CD8-positive, alpha-beta memory T cell (primary cell): ENCODE measurements at regions not wholly inside any gene's neighbourhood (a gene's known extent, or its start where the extent isn't known, plus 50 kb on each side); places are given as distances from the start of the nearest gene placed in this dataset.
A peak's percentile ranks its signal among the peaks of the same experiment; 100 is the strongest.

Experiments
- CTCF ChIA-PET: fragments of 350-600 bp; sonication (Branson Sonifier 250); formaldehyde crosslinking; loops from one replicate; lab custom pipeline; 2021; ENCODE audit warnings: antibody characterized with exemption; lab: Charles Lee
- POLR2A ChIA-PET: fragments of 350-600 bp; sonication (Branson Sonifier 250); formaldehyde crosslinking; loops from one replicate; lab custom pipeline; 2021; ENCODE audit warnings: antibody characterized with exemption; lab: Charles Lee
- DNase-seq, 5 donors: peaks; one replicate each; pipeline versions ENCODE4 v3.0.0 to v3.0.0-alpha.2; 2020 to 2022; ENCODE audit warnings: mixed read lengths in 1 of 5
- H3K27ac ChIP-seq: one replicate; pipeline ENCODE4 v1.7.0; 2013; ENCODE audit warnings: low read depth, mild to moderate bottlenecking, low read length, moderate library complexity
- H3K27me3 ChIP-seq: 2 replicates; pipeline ENCODE4 v1.7.0; 2013; ENCODE audit warnings: low read length, mild to moderate bottlenecking; ENCODE audit not compliant: insufficient read depth, poor library complexity, severe bottlenecking
- H3K36me3 ChIP-seq: 2 replicates; pipeline ENCODE4 v1.7.0; 2013; ENCODE audit warnings: mild to moderate bottlenecking, low read length, moderate library complexity; ENCODE audit not compliant: insufficient read depth
- H3K4me1 ChIP-seq: 2 replicates; pipeline ENCODE4 v1.7.0; 2013; ENCODE audit warnings: mild to moderate bottlenecking, low read length, moderate library complexity; ENCODE audit not compliant: insufficient read depth
- H3K4me3 ChIP-seq: 2 replicates; pipeline ENCODE4 v1.7.0; 2013; ENCODE audit warnings: mild to moderate bottlenecking, low read length
- H3K9me3 ChIP-seq: 2 replicates; pipeline ENCODE4 v1.7.0; 2013; ENCODE audit warnings: mild to moderate bottlenecking, low read length
- H3K27ac Mint-ChIP-seq, 8 donors: one replicate each; pipeline ENCODE4 v1.8.0; 2020 to 2021; ENCODE audit warnings: mixed read lengths in 8 of 8, mild to moderate bottlenecking in 6 of 8, inconsistent platforms in 3 of 8, moderate library complexity in 3 of 8
- H3K27me3 Mint-ChIP-seq, 2 donors: one replicate each; pipeline ENCODE4 v1.8.0; 2020 to 2021; ENCODE audit warnings: mixed read lengths in 2 of 2, mild to moderate bottlenecking in 1 of 2, moderate library complexity in 1 of 2
- H3K36me3 Mint-ChIP-seq, 3 donors: one replicate each; pipeline ENCODE4 v1.8.0; 2020 to 2021; ENCODE audit warnings: mixed read lengths in 3 of 3, inconsistent platforms in 1 of 3, mild to moderate bottlenecking in 1 of 3
- H3K4me1 Mint-ChIP-seq, 3 donors: one replicate each; pipeline ENCODE4 v1.8.0; 2020 to 2021; ENCODE audit warnings: mixed read lengths in 3 of 3, inconsistent platforms in 1 of 3, mild to moderate bottlenecking in 1 of 3
- H3K4me3 Mint-ChIP-seq, 7 donors: one replicate each; pipeline ENCODE4 v1.8.0; 2020 to 2021; ENCODE audit warnings: mixed read lengths in 7 of 7, mild to moderate bottlenecking in 6 of 7, moderate library complexity in 4 of 7, inconsistent platforms in 2 of 7
- H3K9me3 Mint-ChIP-seq, 5 donors: one replicate each; pipeline ENCODE4 v1.8.0; 2020 to 2022; ENCODE audit warnings: mixed read lengths in 5 of 5, mild to moderate bottlenecking in 3 of 5, moderate library complexity in 2 of 5, inconsistent platforms in 1 of 5

DNA sequence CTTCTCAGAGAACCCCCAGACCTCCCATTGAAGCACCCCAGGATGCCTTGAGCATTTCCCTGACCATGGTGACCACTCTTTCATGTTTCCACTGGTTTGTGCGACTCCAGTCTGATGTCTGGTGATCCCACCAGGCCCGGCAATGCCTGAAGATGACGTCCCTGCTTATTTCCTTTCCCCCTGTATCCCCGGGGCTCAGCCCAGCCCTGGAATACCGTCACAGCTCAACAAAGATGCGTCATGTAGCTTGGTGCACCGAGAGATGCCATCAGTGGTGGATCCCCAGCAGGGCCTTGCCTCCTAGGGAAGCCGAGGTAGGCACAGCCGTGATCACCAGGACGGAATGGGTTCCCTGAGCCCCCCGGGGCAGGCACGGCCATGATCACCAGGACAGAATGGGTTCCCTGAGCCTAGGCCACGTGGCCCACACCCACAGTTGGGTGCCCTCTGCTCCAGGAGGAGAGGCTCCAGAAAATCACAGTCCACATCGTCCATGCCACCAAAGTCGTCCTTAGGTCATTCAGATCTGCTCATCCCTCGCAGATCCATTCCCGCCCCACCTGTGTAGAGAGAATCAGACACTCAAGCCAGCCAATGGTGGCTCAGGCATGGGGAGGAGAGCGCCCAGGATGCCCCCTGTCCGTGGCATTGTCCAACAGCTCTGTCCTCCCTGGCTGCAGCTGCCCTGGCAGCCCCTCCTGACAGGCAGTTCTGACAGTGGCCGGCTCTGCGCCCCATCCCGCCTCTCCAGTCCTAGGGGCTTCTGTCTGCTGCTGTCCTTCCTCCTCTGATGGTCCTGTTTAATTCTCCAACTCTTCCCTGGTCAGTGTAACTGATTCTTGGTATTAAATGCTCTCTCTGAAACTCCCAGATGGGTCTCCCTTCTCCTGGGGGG, 261.1 kb downstream of the RBFOX3 start:
- ChIA-PET CTCF (no interaction called here), POLR2A (no interaction called here)
- Mint-ChIP-seq H3K9me3 (peaks cover 0 to 12% (median 8%) of the 10 kb centered on the region in 5 donors), H3K27me3 (peaks cover 39 to 61% of the 10 kb centered on the region in 2 donors), H3K4me3 (no peak overlapping the region), H3K27ac (no peak overlapping the region), H3K36me3 (peaks cover 0 to 3% (median 0%) of the 10 kb centered on the region in 3 donors), H3K4me1 (no peaks in the 10 kb centered on the region)
- Histone ChIP-seq H3K27ac (no peak overlapping the region), H3K4me3 (no peak overlapping the region), H3K27me3 (no peaks in the 10 kb centered on the region), H3K4me1 (no peaks in the 10 kb centered on the region), H3K9me3 (no peaks in the 10 kb centered on the region), H3K36me3 (no peaks in the 10 kb centered on the region)
- peak in 1 of 5 donors; percentile 26 for DNase-seq

DNA sequence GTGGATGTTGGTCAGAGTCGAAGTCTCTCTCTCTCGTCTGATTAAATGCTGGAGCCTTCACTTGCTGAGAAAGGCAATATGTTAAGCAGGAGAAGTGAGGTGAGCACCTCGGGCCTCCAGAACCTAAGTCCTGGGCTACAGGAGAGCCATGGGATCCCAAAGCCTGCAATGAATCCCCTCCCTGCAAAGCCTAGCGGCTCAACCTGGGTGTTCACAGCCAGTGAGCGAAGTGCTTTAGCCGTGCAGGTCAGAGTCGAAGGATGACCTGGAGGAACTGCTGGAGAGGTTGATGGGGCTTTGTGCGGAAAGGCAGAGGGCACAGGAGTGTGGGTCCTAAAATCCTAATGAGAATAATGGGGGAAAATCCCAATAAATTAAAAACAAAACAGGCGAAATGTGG, 267.8 kb downstream of the ENGASE start:
- H3K27me3 ChIP-seq: no peaks in the 10 kb centered on the region
- DNase-seq: no peak
- H3K4me1 ChIP-seq: no peaks in the 10 kb centered on the region
- ChIA-PET CTCF (no interaction called here), POLR2A (no interaction called here)
- no peak overlapping the region for H3K27ac ChIP-seq
- H3K36me3 ChIP-seq: no peaks in the 10 kb centered on the region
- Mint-ChIP-seq H3K27me3 (peaks cover 12 to 50% of the 10 kb centered on the region in 2 donors), H3K36me3 (no peaks in the 10 kb centered on the region), H3K4me1 (no peaks in the 10 kb centered on the region), H3K9me3 (peaks cover 0 to 10% (median 5%) of the 10 kb centered on the region in 5 donors), H3K4me3 (no peak overlapping the region), H3K27ac (no peak overlapping the region)
- H3K4me3 ChIP-seq: no peak overlapping the region
- no peaks in the 10 kb centered on the region for H3K9me3 ChIP-seq

DNA sequence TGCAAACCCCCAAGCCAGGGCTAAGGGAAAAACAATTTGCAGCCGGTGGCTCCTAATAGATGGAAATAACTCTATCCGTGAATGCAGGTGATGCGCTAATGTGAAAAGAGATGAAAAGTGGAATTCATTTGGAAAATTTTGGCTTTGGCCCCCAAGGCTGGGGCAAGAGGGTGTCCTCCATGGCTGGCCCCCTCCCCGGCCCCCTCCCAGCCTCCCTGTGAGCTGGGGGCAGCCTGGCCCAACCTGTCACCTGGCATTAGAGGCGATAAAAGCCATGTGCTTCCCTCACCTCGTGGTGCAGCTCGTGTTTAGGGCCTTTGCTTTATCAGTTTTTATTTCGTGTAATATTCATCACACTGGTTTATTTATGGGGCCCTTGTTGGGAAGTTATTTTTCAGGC, 267.2 kb downstream of the ENGASE start:
- H3K36me3 Mint-ChIP-seq: no peaks in the 10 kb centered on the region
- CTCF ChIA-PET: no interaction called here

GRCh38 chr17:79341222-79341780, 266.7 kb downstream of the ENGASE start:
- DNase-seq: no peak
- H3K4me1 Mint-ChIP-seq: no peaks in the 10 kb centered on the region
- no peak overlapping the region for H3K27ac Mint-ChIP-seq
- no peak overlapping the region for H3K4me3 ChIP-seq
- H3K27ac ChIP-seq: no peak overlapping the region
- peaks cover 0 to 10% (median 5%) of the 10 kb centered on the region in 5 donors for H3K9me3 Mint-ChIP-seq
- ChIA-PET CTCF (no interaction called here), POLR2A (no interaction called here)
- H3K36me3 ChIP-seq: no peaks in the 10 kb centered on the region
- no peaks in the 10 kb centered on the region for H3K36me3 Mint-ChIP-seq
- no peaks in the 10 kb centered on the region for H3K9me3 ChIP-seq
- no peaks in the 10 kb centered on the region for H3K27me3 ChIP-seq
- peaks cover 13 to 47% of the 10 kb centered on the region in 2 donors for H3K27me3 Mint-ChIP-seq
- H3K4me1 ChIP-seq: no peaks in the 10 kb centered on the region
- H3K4me3 Mint-ChIP-seq: no peak overlapping the region

More for the DNA sequence above, 267.2 kb downstream of the ENGASE start:
- H3K4me1 ChIP-seq: no peaks in the 10 kb centered on the region
- no peaks in the 10 kb centered on the region for H3K9me3 ChIP-seq
- H3K4me3 ChIP-seq: no peak overlapping the region
- POLR2A ChIA-PET: no interaction called here
- Mint-ChIP-seq H3K4me3 (no peak overlapping the region), H3K4me1 (no peaks in the 10 kb centered on the region), H3K27ac (no peak overlapping the region), H3K27me3 (peaks cover 10 to 45% of the 10 kb centered on the region in 2 donors), H3K9me3 (peaks cover 0 to 10% (median 5%) of the 10 kb centered on the region in 5 donors)
- no peaks in the 10 kb centered on the region for H3K27me3 ChIP-seq
- no peak for DNase-seq
- H3K36me3 ChIP-seq: no peaks in the 10 kb centered on the region
- H3K27ac ChIP-seq: no peak overlapping the region

DNA sequence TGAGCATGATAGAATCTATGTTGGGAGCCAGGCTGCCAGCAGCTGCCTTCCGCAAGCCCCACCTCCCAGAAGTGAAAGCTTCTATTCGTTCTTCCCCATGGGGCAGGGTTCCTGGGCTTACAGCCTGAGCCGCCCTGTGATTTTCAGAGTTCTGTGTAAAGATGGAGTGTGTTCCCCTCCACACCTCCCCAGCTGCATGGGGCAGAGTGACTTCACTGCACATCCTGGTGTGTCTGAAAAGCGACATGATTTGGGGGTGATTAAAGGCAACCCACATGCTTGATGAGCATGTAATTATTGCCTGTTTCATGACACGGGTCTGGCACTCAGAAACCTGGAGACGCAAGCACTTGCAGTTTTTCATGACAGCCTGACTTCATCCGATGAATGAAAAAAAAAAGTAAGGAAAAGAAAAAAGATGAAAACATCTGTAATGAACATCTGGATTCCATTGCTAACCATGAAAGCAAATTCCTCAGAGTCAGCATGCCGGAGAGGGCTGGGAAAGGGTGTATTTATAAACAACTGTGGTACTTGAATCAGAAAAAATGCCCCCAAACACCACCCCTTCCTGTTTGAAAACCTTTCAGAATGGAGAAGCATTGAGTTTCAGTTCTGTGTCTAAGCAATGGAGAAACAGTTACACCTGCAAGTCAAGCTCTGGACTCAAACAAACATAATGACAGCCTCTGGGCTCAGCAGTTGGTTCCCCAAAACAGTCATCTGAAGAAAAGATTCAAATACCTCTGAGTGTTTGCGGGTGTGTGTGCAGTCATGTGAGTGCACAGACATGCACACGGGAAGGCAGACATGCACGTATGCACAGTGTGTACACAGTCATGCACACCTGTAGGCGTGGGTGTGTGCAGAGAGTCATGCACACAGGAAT, 266.0 kb downstream of the ENGASE start:
- Histone ChIP-seq H3K27me3 (no peaks in the 10 kb centered on the region), H3K36me3 (no peaks in the 10 kb centered on the region), H3K4me3 (no peak overlapping the region), H3K27ac (no peak overlapping the region), H3K4me1 (no peaks in the 10 kb centered on the region), H3K9me3 (no peaks in the 10 kb centered on the region)
- Mint-ChIP-seq H3K27ac (no peak overlapping the region), H3K4me1 (no peaks in the 10 kb centered on the region), H3K4me3 (no peak overlapping the region), H3K9me3 (peaks cover 0 to 9% (median 5%) of the 10 kb centered on the region in 5 donors), H3K27me3 (peaks cover 13 to 50% of the 10 kb centered on the region in 2 donors), H3K36me3 (no peaks in the 10 kb centered on the region)
- CTCF ChIA-PET: no interaction called here
- POLR2A ChIA-PET: no interaction called here
- DNase-seq: no peak

DNA sequence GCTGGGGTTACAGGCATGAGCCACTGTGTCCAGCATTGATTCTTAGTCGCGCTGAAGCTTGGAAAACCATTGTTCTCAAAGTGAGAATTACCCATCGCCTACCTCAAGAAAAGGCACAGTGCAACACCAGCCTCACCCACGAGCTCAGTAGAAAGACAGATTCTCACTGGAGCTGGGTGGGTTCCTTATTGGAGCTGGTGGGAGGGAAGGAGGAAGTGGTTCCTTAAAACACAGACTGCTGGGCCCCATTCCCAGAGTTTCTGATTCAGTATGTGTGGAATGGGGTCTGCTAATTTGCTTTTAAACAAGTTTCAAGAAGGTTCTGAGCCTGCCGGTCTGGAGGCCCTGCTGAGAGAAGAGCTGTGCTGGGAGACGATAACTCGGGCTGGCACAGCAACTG, 264.7 kb downstream of the ENGASE start:
- Histone ChIP-seq H3K4me3 (no peak overlapping the region), H3K27ac (no peak overlapping the region), H3K4me1 (no peaks in the 10 kb centered on the region), H3K9me3 (no peaks in the 10 kb centered on the region), H3K36me3 (no peaks in the 10 kb centered on the region), H3K27me3 (no peaks in the 10 kb centered on the region)
- no peak for DNase-seq
- ChIA-PET POLR2A (no interaction called here), CTCF (no interaction called here)
- Mint-ChIP-seq H3K4me3 (no peak overlapping the region), H3K27ac (no peak overlapping the region), H3K4me1 (no peaks in the 10 kb centered on the region), H3K27me3 (peaks cover 10 to 49% of the 10 kb centered on the region in 2 donors), H3K9me3 (no peaks in the 10 kb centered on the region), H3K36me3 (no peaks in the 10 kb centered on the region)

- H3K27me3 Mint-ChIP-seq: peaks cover 14 to 53% of the 10 kb centered on the region in 2 donors
- H3K4me3 ChIP-seq: no peak overlapping the region
- CTCF ChIA-PET: no interaction called here
Observed at GRCh38 chr17:79338604-79339003, 264.0 kb downstream of the ENGASE start.

DNA sequence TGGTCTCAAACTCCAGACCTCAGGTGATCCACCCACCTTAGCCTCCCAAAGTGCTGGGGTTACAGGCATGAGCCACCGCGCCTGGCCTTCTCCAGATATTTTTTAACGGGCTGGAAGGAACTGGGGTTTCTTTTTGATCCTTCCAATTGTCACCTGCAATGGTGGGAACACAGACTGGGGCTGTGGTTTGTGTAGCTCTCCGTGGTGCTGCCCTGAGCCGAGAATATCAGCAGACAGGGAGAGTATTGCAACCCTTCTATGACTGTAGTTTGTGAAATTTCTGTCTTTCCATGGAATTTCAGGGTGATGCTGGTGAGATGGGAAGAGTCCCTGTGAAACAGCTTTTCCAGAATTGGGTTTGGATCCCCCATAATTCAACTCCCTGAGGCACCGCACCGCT, 263.5 kb downstream of the ENGASE start:
- no peaks in the 10 kb centered on the region for H3K36me3 ChIP-seq
- DNase-seq: no peak
- CTCF ChIA-PET: no interaction called here
- H3K9me3 ChIP-seq: no peaks in the 10 kb centered on the region
- H3K4me1 ChIP-seq: no peaks in the 10 kb centered on the region
- no peaks in the 10 kb centered on the region for H3K27me3 ChIP-seq
- Mint-ChIP-seq H3K4me3 (no peak overlapping the region), H3K9me3 (no peaks in the 10 kb centered on the region), H3K27me3 (peaks cover 14 to 51% of the 10 kb centered on the region in 2 donors), H3K27ac (no peak overlapping the region), H3K4me1 (no peaks in the 10 kb centered on the region), H3K36me3 (no peaks in the 10 kb centered on the region)
- POLR2A ChIA-PET: no interaction called here
- H3K4me3 ChIP-seq: no peak overlapping the region
- H3K27ac ChIP-seq: no peak overlapping the region

More at GRCh38 chr17:79338604-79339003, 264.0 kb downstream of the ENGASE start:
- H3K4me1 ChIP-seq: no peaks in the 10 kb centered on the region
- no peaks in the 10 kb centered on the region for H3K27me3 ChIP-seq
- no peak for DNase-seq
- no peak overlapping the region for H3K27ac Mint-ChIP-seq
- H3K36me3 ChIP-seq: no peaks in the 10 kb centered on the region
- no peaks in the 10 kb centered on the region for H3K9me3 Mint-ChIP-seq
- no peaks in the 10 kb centered on the region for H3K4me1 Mint-ChIP-seq
- H3K9me3 ChIP-seq: no peaks in the 10 kb centered on the region
- POLR2A ChIA-PET: no interaction called here
- H3K27ac ChIP-seq: no peak overlapping the region
- H3K36me3 Mint-ChIP-seq: no peaks in the 10 kb centered on the region
- H3K4me3 Mint-ChIP-seq: no peak overlapping the region
